Right atrium auricular region (tissue), 2 donors: ENCODE measurements at regions not wholly inside any gene's neighbourhood (a gene's known extent, or its start where the extent isn't known, plus 50 kb on each side); places are given as distances from the start of the nearest gene placed in this dataset.

Experiments
- DNase-seq: peaks from one replicate; pipeline ENCODE4 v3.0.0-alpha.2; 2019; ENCODE audit warnings: low spot score
- H3K27ac ChIP-seq, 2 donors: fragments of 200-600 bp; sonication (generic); 1 replicate in 1 of 2; 2 replicates in 1 of 2; pipeline ENCODE4 v1.5.1; 2016 to 2019
- H3K27me3 ChIP-seq, 2 donors: fragments of 200-600 bp; sonication (generic); one replicate each; pipeline versions ENCODE4 v1.5.1 to v1.6.0; 2017 to 2019
- H3K36me3 ChIP-seq: fragments of 200-600 bp; sonication (generic); one replicate; pipeline ENCODE4 v1.5.1; 2016
- H3K4me1 ChIP-seq, 2 donors: fragments of 200-600 bp; sonication (generic); one replicate each; pipeline versions ENCODE4 v1.5.1 to v1.6.0; 2017 to 2019
- H3K4me3 ChIP-seq, 2 donors: fragments of 200-600 bp; sonication (generic); 1 replicate in 1 of 2; 2 replicates in 1 of 2; pipeline ENCODE4 v1.5.1; 2017 to 2019; ENCODE audit warnings: mild to moderate bottlenecking in 1 of 2, moderate library complexity in 1 of 2
- H3K9me3 ChIP-seq, 2 donors: fragments of 200-600 bp; sonication (generic); one replicate each; pipeline ENCODE4 v1.5.1; 2019
- CTCF ChIP-seq, 2 donors: fragments of 200-600 bp; sonication (generic); IDR thresholded peaks; one replicate each; pipeline ENCODE4 v1.5.1; 2019; ENCODE audit warnings: antibody characterized with exemption in 2 of 2

GRCh38 chr4:106647451-106647850 lies 278.9 kb upstream of the GIMD1 start:
- no peak for TF ChIP-seq CTCF (IDR thresholded peaks at IDR 0.05)
- H3K4me1 ChIP-seq, result no peaks in the 10 kb centered on the region

GRCh38 chr4:106629268-106629625 lies 260.7 kb upstream of the GIMD1 start:
- Histone ChIP-seq H3K27me3 (no peaks in the 10 kb centered on the region), H3K4me1 (no peaks in the 10 kb centered on the region), H3K36me3 (no peaks in the 10 kb centered on the region), H3K27ac (no peak overlapping the region), H3K4me3 (no peak overlapping the region), H3K9me3 (no peaks in the 10 kb centered on the region)
- no peak for TF ChIP-seq CTCF (IDR thresholded peaks at IDR 0.05)
- DNase-seq, result no peak

More at GRCh38 chr4:106647451-106647850, 278.9 kb upstream of the GIMD1 start:
- no peak for DNase-seq
- no peak overlapping the region for H3K27ac ChIP-seq
- no peaks in the 10 kb centered on the region for H3K27me3 ChIP-seq
- H3K36me3 ChIP-seq, result no peaks in the 10 kb centered on the region
- H3K4me3 ChIP-seq, result no peak overlapping the region
- H3K9me3 ChIP-seq, result no peaks in the 10 kb centered on the region

GRCh38 chr4:106628586-106629267 lies 260.1 kb upstream of the GIMD1 start:
- Histone ChIP-seq H3K4me1 (no peaks in the 10 kb centered on the region), H3K4me3 (no peak overlapping the region), H3K27me3 (no peaks in the 10 kb centered on the region), H3K36me3 (no peaks in the 10 kb centered on the region), H3K27ac (no peak overlapping the region), H3K9me3 (no peaks in the 10 kb centered on the region)
- TF ChIP-seq CTCF (IDR thresholded peaks at IDR 0.05), result no peak
- no peak for DNase-seq

- no peak for TF ChIP-seq CTCF (IDR thresholded peaks at IDR 0.05)
- Histone ChIP-seq H3K27ac (no peak overlapping the region), H3K4me3 (no peak overlapping the region)
Measured at GRCh38 chr4:106627051-106627450, 258.5 kb upstream of the GIMD1 start.

GRCh38 chr4:106624671-106625070 lies 256.1 kb upstream of the GIMD1 start:
- DNase-seq, result no peak
- H3K36me3 ChIP-seq, result no peaks in the 10 kb centered on the region

More at GRCh38 chr4:106627051-106627450, 258.5 kb upstream of the GIMD1 start:
- no peak for DNase-seq
- Histone ChIP-seq H3K4me1 (no peaks in the 10 kb centered on the region), H3K27me3 (no peaks in the 10 kb centered on the region), H3K9me3 (no peaks in the 10 kb centered on the region), H3K36me3 (no peaks in the 10 kb centered on the region)

More at GRCh38 chr4:106624671-106625070, 256.1 kb upstream of the GIMD1 start:
- H3K27ac ChIP-seq, result no peak overlapping the region
- no peak for TF ChIP-seq CTCF (IDR thresholded peaks at IDR 0.05)
- no peaks in the 10 kb centered on the region for H3K27me3 ChIP-seq
- no peaks in the 10 kb centered on the region for H3K9me3 ChIP-seq
- H3K4me3 ChIP-seq, result no peak overlapping the region
- no peaks in the 10 kb centered on the region for H3K4me1 ChIP-seq
